H9 (cell line): ENCODE measurements at regions not wholly inside any gene's neighbourhood (a gene's known extent, or its start where the extent isn't known, plus 50 kb on each side); places are given as distances from the start of the nearest gene placed in this dataset.

ENCODE experiments used
- DNase-seq: peaks from one replicate; pipeline ENCODE4 v3.0.0-alpha.2; 2017
- H2AFZ ChIP-seq: one replicate; pipeline ENCODE4 v1.6.1; 2013; ENCODE audit warnings: mild to moderate bottlenecking, low read length, control low read depth, moderate library complexity
- H2AK5ac ChIP-seq: 2 replicates; pipeline ENCODE4 v1.6.1; 2013; ENCODE audit warnings: low read length, control low read depth, mixed read lengths; ENCODE audit not compliant: insufficient read length
- H2BK120ac ChIP-seq: one replicate; pipeline ENCODE4 v1.6.1; 2013; ENCODE audit warnings: low read depth, mild to moderate bottlenecking, low read length, control low read depth, inconsistent platforms; ENCODE audit not compliant: poor library complexity, severe bottlenecking
- H2BK12ac ChIP-seq: 2 replicates; pipeline ENCODE4 v1.6.1; 2013; ENCODE audit warnings: low read length, control low read depth, mixed read lengths, low read depth; ENCODE audit not compliant: insufficient read length
- H2BK15ac ChIP-seq: 2 replicates; pipeline ENCODE4 v1.6.1; 2013; ENCODE audit warnings: low read depth, low read length, control low read depth
- H2BK20ac ChIP-seq: one replicate; pipeline ENCODE4 v1.6.1; 2013; ENCODE audit warnings: low read depth, mild to moderate bottlenecking, low read length, control low read depth, inconsistent platforms; ENCODE audit not compliant: poor library complexity, severe bottlenecking
- H2BK5ac ChIP-seq: 2 replicates; pipeline ENCODE4 v1.6.1; 2013; ENCODE audit warnings: low read length, control low read depth, mixed read lengths; ENCODE audit not compliant: insufficient read length
- H3K14ac ChIP-seq: 2 replicates; pipeline ENCODE4 v1.6.1; 2013; ENCODE audit warnings: low read length, control low read depth; ENCODE audit not compliant: insufficient read depth
- H3K18ac ChIP-seq: 2 replicates; pipeline ENCODE4 v1.6.1; 2013; ENCODE audit warnings: low read depth, mild to moderate bottlenecking, mixed read lengths, low read length, control low read depth; ENCODE audit not compliant: insufficient read length
- H3K23ac ChIP-seq: 2 replicates; pipeline ENCODE4 v1.6.1; 2013; ENCODE audit warnings: low read length, control low read depth, mixed read lengths, low read depth; ENCODE audit not compliant: insufficient read length
- H3K23me2 ChIP-seq: 2 replicates; pipeline ENCODE4 v1.6.1; 2013; ENCODE audit warnings: low read depth, mild to moderate bottlenecking, mixed read lengths, low read length, control low read depth; ENCODE audit not compliant: insufficient read length, poor library complexity, severe bottlenecking
- H3K27ac ChIP-seq: 2 replicates; pipeline ENCODE4 v1.5.1; 2013; ENCODE audit warnings: low read length, control low read depth, mixed read lengths, low read depth; ENCODE audit not compliant: insufficient read length
- H3K27me3 ChIP-seq: 2 replicates; pipeline ENCODE4 v1.6.1; 2013; ENCODE audit warnings: low read length, control low read depth, inconsistent platforms; ENCODE audit not compliant: insufficient read depth
- H3K4ac ChIP-seq: 2 replicates; pipeline ENCODE4 v1.6.1; 2013; ENCODE audit warnings: low read depth, mild to moderate bottlenecking, control low read depth, inconsistent platforms, low read length, moderate library complexity
- H3K4me1 ChIP-seq: 2 replicates; pipeline ENCODE4 v1.6.1; 2013; ENCODE audit warnings: low read length, control low read depth, inconsistent platforms; ENCODE audit not compliant: insufficient read depth
- H3K4me2 ChIP-seq: 2 replicates; pipeline ENCODE4 v1.6.1; 2013; ENCODE audit warnings: low read length, control low read depth, mixed read lengths; ENCODE audit not compliant: insufficient read length, insufficient read depth
- H3K56ac ChIP-seq: 2 replicates; pipeline ENCODE4 v1.6.1; 2013; ENCODE audit warnings: low read depth, mild to moderate bottlenecking, mixed read lengths, low read length, control low read depth; ENCODE audit not compliant: insufficient read length
- H3K79me1 ChIP-seq: 2 replicates; pipeline ENCODE4 v1.6.1; 2013; ENCODE audit warnings: low read depth, mild to moderate bottlenecking, moderate library complexity, low read length, control low read depth, inconsistent platforms; ENCODE audit not compliant: insufficient read depth, poor library complexity, severe bottlenecking
- H3K79me2 ChIP-seq: 2 replicates; pipeline ENCODE4 v1.6.1; 2013; ENCODE audit warnings: low read length, control low read depth, inconsistent platforms; ENCODE audit not compliant: insufficient read depth
- H3K9ac ChIP-seq: 2 replicates; pipeline ENCODE4 v1.6.1; 2013; ENCODE audit warnings: low read length, control low read depth, mixed read lengths; ENCODE audit not compliant: insufficient read length; ENCODE audit errors: extremely low read depth
- H3K9me3 ChIP-seq: one replicate; pipeline ENCODE4 v1.6.1; 2013; ENCODE audit warnings: low read depth, low read length, inconsistent platforms; ENCODE audit not compliant: control insufficient read depth
- H3T11ph ChIP-seq: one replicate; pipeline ENCODE4 v1.6.1; 2013; ENCODE audit warnings: mild to moderate bottlenecking, low read length, control low read depth, inconsistent platforms
- H4K20me1 ChIP-seq: one replicate; pipeline ENCODE4 v1.6.1; 2013; ENCODE audit not compliant: control insufficient read depth, insufficient read length, insufficient read depth
- H4K5ac ChIP-seq: 2 replicates; pipeline ENCODE4 v1.6.1; 2013; ENCODE audit warnings: low read depth, mild to moderate bottlenecking, mixed read lengths, low read length, control low read depth; ENCODE audit not compliant: insufficient read length
- H4K8ac ChIP-seq: replicated peaks from 2 replicates; pipeline ENCODE4 v1.6.1; 2013; ENCODE audit warnings: low read length, control low read depth, mixed read lengths, low read depth; ENCODE audit not compliant: insufficient read length
- H4K91ac ChIP-seq: 2 replicates; pipeline ENCODE4 v1.6.1; 2013; ENCODE audit warnings: low read depth, mild to moderate bottlenecking, moderate library complexity, mixed read lengths, low read length, control low read depth; ENCODE audit not compliant: insufficient read length
- H3K27ac Mint-ChIP-seq, 3 experiments: 2 replicates in 2 of 3; 3 replicates in 1 of 3; pipeline ENCODE4 v1.8.0; 2020 to 2021; ENCODE audit warnings: mixed read lengths in 3 of 3, mild to moderate bottlenecking in 1 of 3, moderate library complexity in 1 of 3
- H3K27me3 Mint-ChIP-seq: 2 replicates; pipeline ENCODE4 v1.8.0; 2021; ENCODE audit warnings: low read depth, mild to moderate bottlenecking, moderate library complexity, mixed read lengths
- H3K36me3 Mint-ChIP-seq, 3 experiments: 2 replicates in 2 of 3; 3 replicates in 1 of 3; pipeline ENCODE4 v1.8.0; 2020 to 2021; ENCODE audit warnings: low read depth in 3 of 3, mixed read lengths in 3 of 3; ENCODE audit not compliant: insufficient read depth in 1 of 3
- H3K4me1 Mint-ChIP-seq, 2 experiments: 2 replicates each; pipeline ENCODE4 v1.8.0; 2020; ENCODE audit warnings: mixed read lengths in 2 of 2
- H3K4me3 Mint-ChIP-seq, 2 experiments: 2 replicates in 1 of 2; 3 replicates in 1 of 2; pipeline ENCODE4 v1.8.0; 2020 to 2021; ENCODE audit warnings: mild to moderate bottlenecking in 2 of 2, mixed read lengths in 2 of 2, moderate library complexity in 1 of 2
- H3K9me3 Mint-ChIP-seq, 2 experiments: 2 replicates in 1 of 2; 3 replicates in 1 of 2; pipeline ENCODE4 v1.8.0; 2020; ENCODE audit warnings: mild to moderate bottlenecking in 2 of 2, mixed read lengths in 2 of 2, moderate library complexity in 1 of 2
- WGBS: extraction: QIAGEN DNeasy Blood & Tissue Kit; methylation state at CpG from one replicate; pipeline ENCODE4 v1.1.7; 2013; ENCODE audit warnings: missing lambda C conversion rate, low lambda C conversion rate, mixed read lengths; ENCODE audit not compliant: insufficient read length; ENCODE audit errors: extremely low coverage; 5-methylcytosine and 5-hydroxymethylcytosine counted together
- TF ChIP-seq, protein P1 (sequence below): fragments of 200-600 bp; sonication (generic); conservative IDR thresholded peaks from 3 replicates; pipeline ENCODE4 v1.8.0; 2021; ENCODE audit warnings: antibody characterized with exemption, mild to moderate bottlenecking

GRCh38 chr16:26680671-26681070 is 386.1 kb upstream of the C16orf82 start:
- TF ChIP-seq, protein P1, sequence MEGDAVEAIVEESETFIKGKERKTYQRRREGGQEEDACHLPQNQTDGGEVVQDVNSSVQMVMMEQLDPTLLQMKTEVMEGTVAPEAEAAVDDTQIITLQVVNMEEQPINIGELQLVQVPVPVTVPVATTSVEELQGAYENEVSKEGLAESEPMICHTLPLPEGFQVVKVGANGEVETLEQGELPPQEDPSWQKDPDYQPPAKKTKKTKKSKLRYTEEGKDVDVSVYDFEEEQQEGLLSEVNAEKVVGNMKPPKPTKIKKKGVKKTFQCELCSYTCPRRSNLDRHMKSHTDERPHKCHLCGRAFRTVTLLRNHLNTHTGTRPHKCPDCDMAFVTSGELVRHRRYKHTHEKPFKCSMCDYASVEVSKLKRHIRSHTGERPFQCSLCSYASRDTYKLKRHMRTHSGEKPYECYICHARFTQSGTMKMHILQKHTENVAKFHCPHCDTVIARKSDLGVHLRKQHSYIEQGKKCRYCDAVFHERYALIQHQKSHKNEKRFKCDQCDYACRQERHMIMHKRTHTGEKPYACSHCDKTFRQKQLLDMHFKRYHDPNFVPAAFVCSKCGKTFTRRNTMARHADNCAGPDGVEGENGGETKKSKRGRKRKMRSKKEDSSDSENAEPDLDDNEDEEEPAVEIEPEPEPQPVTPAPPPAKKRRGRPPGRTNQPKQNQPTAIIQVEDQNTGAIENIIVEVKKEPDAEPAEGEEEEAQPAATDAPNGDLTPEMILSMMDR = no peak
- H3K23me2 ChIP-seq = no peaks in the 10 kb centered on the region
- H2BK20ac ChIP-seq = no peak overlapping the region
- H3K79me1 ChIP-seq = no peaks in the 10 kb centered on the region
- no peak overlapping the region for H3K56ac ChIP-seq
- no peak overlapping the region for H3K18ac ChIP-seq
- no peaks in the 10 kb centered on the region for H3K79me2 ChIP-seq
- no peak overlapping the region for H4K5ac ChIP-seq
- no peak overlapping the region for H2BK5ac ChIP-seq
- H3K27ac ChIP-seq = no peak overlapping the region
- no peak overlapping the region for H2BK12ac ChIP-seq
- no CpG with 5 or more reads among the region's 4 CpGs for WGBS
- no peak overlapping the region for H2AK5ac ChIP-seq
- H3K4me1 ChIP-seq = no peaks in the 10 kb centered on the region
- DNase-seq = no peak
- no peaks in the 10 kb centered on the region for H3K9me3 ChIP-seq
- Mint-ChIP-seq H3K4me1 (no peaks in the 10 kb centered on the region), H3K36me3 (no peaks in the 10 kb centered on the region), H3K4me3 (no peak overlapping the region), H3K27ac (no peak overlapping the region), H3K27me3 (peaks cover 4% of the 10 kb centered on the region; the same call in 1 of the 2 replicates), H3K9me3 (no peaks in the 10 kb centered on the region)
- no peak overlapping the region for H4K8ac ChIP-seq
- no peak overlapping the region for H3K23ac ChIP-seq
- no peak overlapping the region for H3K4me2 ChIP-seq
- no peak overlapping the region for H4K91ac ChIP-seq
- no peak overlapping the region for H2BK120ac ChIP-seq
- no peak overlapping the region for H2AFZ ChIP-seq
- H3T11ph ChIP-seq = no peak overlapping the region
- H3K4ac ChIP-seq = no peak overlapping the region
- H3K27me3 ChIP-seq = no peaks in the 10 kb centered on the region
- H3K14ac ChIP-seq = no peak overlapping the region
- no peak overlapping the region for H3K9ac ChIP-seq
- no peak overlapping the region for H2BK15ac ChIP-seq
- no peaks in the 10 kb centered on the region for H4K20me1 ChIP-seq
